Dedifferentiated amniotic fluid mesenchymal stem cell (primary cell): ENCODE measurements at regions not wholly inside any gene's neighbourhood (a gene's known extent, or its start where the extent isn't known, plus 50 kb on each side); places are given as distances from the start of the nearest gene placed in this dataset.
"Not testable (repeated sequence)": the region's sequence is repeated elsewhere in the genome, so short reads cannot be mapped to it uniquely, and the experiment has no call there.

Source experiments
- DNase-seq: peaks from one replicate; pipeline ENCODE4 v3.0.0-alpha.2; 2016; ENCODE audit errors: extremely low spot score

DNA sequence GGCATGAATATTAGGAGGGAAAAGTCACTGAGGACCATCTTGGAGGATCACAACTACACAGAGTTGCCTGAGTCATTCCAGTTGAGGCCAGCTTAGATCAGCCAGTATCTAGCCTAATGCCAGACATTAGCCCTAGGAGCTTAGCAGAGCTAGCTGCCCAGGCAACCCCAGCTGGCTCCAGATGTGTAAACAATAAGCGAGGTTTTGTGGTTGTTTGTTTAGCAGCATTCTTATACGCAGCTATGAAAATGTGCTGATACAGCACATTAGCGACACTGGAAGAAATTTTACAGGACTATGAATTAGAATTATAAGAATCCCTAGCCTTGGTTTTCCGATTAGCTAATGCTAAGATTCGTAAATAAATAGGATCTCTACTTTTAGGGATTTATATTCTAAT, 59.3 kb downstream of the BTBD3 start:
- DNase-seq: no peak

DNA sequence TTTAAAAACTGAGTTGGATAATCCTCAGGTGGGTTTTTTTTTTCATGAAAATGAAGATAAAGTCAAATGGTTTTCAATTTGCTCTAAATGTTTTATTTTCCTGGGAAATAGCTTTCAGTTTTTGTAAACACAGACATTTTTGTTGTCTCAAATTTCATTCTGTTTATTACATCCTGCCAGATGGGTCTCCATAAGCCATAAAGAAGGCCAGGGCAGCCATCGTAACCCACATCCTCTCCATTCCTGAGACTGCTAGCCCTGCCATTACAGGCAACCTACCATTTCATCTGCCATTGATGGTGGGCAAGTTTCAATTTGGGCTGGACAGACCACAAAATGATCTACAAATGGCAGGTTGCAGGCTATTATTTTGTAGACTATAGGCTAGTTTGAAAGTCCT, 60.8 kb downstream of the BTBD3 start:
- DNase-seq: no peak

DNA sequence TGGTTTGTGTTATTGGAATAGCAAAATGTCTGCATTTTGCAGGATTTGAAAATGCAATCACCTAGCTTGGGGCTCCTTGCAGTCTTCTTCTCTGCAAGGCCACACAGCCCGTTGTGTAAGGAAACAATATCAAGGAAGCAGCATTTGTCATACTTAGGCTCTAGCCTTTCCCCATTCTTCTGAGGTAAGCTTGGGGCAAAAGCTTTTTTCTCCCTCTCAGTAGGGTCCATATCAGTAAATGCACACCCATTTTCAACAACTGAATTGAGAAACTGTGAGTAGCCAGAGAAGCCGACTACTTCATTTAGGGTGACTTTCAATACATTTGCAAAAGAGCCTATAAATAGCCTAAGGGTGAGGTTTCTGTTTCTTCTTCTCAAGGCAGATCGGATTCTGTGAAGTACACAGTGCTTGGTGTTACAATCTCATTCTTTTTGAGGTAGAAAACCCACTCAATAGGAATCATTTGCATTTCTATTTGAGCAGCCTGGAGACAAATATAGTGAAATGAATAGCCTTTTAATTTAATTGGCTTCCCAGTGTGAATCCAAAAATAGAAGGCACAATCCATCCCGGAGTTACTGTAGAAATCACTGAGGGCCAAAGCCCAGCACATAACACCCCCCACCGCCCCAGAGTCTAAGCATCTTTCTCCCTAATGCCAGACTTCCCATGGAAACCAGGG, 61.8 kb downstream of the BTBD3 start:
- no peak for DNase-seq

DNA sequence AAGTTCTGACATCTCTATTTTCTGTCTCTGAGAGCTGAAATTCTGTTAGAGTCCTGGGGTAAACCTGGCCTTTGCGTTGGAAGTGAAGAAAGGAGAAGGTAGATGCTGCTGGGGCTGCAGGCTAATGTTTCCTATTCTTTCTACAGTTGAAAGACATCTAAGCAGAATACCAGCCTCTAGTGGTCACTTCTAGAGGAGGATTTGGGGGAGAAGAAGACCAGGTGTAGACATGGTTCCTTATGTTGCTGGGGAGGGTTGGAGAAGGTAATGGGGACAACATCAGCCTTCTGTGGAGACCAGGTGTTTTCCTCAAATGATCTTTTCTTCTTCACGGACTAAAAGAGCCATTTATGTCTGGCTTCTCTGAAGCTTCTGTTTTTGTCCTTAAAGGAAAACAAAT, 62.6 kb downstream of the BTBD3 start:
- DNase-seq: no peak

DNA sequence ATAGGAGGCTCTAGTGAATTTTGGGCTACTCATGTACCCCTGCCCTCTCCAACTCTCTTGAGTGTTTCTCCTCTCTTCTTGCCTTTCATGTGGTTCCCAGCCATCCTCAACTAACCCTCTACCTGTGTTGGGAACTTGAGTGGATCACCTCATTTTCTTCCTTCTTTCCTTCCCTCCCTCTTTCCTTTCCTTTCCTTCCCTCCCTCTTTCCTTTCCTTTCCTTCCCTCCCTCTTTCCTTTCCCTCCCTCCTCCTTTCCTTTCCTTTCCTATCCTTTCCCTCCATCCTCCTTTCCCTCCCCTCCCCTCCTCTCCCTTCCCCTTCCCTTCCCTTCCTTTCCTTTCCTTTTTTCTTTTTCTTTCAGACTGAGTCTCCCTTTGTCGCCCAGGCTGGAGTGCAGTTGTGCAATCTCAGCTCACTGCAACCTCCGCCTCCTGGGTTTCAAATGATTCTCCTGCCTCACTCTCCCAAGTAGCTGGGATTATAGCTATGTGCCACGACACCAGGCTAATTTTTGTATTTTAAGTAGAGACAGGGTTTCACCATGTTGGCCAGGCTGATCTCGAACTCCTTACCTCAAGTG, 63.8 kb downstream of the BTBD3 start:
- no peak for DNase-seq

DNA sequence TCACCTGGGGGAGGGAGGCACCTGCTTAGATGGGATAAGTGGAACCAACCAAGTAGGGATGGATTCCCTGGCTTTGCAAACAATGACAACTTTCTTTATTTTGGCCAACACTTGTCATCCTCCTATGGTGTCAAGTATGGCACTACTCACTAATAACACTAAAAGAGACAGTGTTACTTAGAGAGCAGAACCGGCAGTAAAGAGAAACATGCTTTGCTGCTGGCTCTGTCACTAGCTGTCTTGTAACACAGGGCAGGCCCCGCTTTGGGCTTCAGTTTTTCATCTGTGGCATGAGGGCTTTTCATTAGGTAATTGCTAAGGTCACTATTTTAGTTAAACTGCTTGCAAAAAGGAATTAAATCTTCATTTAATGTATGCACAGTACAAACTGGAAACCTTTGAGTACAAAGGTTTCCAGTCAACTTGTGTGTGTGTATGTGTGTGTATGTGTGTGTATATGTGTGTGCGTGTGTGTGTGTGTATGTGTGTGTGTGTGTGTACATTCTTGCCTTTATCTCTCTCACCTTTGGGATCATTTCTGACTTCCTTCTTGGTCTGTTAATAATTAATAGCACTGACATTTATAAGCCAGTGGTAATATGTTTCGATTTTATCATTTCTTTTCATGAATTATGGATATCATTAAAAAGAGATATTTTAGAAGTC, 64.7 kb downstream of the BTBD3 start:
- DNase-seq: no peak

DNA sequence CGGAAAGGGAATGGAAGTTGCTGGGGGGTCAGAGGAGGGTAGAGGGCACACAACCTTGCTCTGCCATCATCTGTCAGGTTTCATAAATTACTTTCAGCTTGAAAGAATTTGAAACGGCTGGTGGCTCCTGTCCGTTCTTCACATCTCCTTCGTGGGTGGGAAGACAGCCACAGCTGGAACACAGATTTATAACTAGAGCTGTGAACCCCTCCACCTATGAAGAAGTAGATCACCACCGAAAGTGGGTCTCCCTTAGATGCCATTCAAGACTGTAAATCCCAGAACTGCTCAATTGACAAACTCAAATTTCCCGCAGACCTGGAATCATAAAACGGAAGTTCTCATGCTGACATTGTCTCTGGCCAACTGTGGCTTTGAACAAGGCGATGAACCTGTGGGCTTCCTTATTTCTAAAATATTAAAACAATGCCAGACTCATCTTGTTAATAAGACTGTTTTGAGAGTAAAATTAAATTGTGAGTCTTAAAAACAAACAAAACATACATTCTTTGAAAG, 65.3 kb downstream of the BTBD3 start:
- DNase-seq: no peak

DNA sequence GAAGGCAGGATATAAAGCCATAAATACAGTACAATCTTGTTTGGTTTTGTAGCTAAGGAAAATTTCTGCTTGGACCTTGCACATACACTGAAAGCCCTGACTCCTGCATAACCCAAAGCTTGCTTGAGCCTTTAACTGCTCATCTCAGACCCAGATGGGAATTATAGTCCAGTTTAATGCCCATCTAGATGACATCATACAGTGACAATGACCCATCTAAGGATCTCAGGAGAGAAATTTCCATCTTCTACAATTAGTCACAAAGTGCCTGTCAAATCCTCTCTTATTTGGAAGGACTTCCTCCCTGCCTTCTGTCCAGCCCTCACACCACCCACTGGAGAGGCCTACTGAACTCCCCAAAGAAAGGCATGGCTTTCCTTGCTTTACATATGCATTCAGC, 69.3 kb downstream of the BTBD3 start:
- no peak for DNase-seq

DNA sequence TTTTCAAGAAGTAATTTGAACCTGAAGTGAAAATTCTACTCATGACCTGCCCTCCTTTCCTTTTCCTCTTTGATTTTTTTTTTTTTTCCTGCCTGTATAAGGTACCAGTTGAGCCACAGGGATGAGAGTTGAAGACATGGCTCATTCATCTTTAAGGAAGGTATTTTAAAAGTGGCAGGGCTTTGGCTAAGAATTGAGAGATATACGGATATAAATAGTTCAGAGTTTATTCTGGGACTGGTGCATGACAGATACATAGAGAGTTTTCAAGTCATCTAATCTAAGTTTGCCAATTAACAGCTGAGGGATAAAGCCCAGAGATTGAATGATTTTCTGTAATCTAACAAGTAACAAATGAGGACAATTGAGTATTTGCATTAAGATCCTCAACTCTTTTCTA, 69.8 kb downstream of the BTBD3 start:
- no peak for DNase-seq

DNA sequence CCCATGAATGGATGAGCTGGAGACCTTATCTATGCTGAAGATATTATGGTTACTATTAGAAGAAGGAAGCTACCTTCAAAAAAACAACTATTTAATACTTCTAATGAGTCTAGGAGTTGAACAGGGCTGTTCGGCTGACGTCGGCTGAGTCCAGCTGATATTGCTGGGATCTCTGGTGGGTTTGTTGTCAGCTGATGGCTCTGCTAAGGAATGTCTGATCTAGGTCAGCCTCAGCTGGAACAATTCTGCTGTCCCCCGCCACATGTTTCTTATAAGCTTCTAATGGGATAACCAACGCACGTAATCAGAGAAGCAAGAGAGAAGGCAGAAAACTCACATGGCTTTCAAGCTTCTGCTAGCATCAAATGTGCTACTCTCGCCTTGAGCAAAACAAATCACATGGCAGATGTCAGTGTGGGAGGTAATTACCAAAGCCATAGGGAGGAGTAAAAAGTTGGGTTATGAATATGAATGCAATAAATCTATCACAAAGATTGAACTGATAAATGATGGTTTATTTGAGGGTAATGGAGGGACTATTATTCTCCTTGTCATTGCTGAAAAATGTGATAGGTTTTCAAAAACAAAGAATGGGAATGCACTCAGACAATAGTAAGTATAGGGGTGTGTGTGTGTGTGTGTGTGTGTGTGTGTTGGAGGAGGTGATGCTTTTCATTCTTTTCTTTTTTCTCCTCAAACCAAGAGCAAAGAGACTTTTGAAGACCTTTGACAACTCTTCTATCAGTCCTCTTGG, 71.5 kb downstream of the BTBD3 start:
- no peak for DNase-seq

DNA sequence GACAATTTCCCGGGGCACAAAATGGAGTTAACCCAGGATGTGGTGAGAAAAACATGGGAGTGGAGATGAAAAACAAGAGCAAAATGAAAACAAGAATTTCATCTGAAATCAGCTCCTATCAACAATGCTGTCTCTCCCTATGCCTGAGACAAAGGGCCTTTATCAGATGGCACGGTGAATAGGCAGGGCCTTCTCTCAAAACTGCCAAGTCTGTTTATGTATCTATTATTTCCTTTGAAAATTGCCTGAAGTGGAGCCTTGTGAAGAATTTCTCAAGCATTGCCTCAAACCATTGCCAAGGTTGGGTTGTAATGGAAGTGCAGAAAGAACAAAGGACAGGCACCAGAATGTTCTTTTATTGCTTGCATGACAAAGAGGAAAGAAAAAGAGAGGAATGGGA, 74.7 kb downstream of the BTBD3 start:
- DNase-seq: no peak

DNA sequence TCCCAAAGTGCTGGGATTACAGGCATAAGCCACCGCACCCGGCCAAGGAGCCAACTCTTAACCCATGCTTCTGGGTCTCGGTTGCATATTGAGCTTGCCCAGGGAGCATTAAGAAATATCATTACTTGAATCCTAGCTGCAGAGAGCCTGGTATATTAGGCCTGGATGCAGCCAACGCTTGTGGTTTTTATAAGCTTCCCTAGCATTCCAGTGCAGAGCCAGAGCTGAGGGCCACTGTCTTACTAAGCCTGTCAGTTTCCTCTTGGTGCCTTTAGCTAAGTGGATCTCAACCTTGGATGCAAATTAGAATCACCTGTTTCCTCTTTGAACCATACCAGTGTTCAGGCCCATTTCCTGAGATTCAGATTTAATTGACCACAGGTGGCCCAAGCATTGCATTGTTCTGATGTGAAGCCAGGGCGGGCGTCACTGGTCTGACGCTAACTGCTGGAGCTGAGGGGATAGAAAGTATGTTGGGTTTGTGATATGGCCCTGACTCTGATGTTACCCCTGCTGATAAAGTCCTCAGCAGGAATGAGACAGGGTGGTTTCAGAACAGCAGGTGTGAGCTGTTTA, 76.3 kb downstream of the BTBD3 start:
- DNase-seq: no peak

DNA sequence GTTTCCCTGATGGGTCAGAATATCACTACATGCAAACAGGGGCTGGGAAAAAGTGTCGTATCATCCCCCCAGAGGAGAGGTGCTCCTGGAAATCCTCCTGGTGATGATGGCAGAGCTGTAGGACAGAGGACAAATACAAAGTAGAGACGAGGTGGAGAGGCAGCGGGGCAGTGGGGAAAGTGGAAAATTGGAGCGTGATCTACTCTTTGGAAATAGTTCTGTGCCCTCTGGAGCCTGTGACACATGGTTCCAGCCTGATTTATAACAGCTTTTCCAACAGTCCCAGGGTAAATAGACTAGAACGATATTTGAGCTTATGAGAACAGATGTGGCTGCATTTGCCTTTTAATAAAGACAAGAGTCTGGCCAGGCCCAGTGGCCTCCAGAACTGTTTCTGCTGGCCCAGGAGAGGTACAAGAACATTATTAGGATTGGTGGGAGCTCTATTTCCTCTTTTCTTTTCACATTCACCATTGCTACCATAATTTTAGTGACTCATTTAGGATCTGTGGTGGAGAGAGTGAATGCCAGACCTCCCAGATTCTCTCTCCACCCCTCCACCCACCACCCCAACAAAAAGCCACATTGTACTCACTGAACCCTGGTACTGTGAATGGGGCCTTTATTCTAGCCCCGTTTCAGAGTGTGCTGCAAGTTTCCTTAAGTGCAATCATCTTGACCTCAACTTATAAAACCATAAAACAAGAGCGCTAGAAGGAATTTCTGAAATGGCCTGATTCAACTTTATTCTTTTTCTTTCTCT, 78.3 kb downstream of the BTBD3 start:
- no peak for DNase-seq

DNA sequence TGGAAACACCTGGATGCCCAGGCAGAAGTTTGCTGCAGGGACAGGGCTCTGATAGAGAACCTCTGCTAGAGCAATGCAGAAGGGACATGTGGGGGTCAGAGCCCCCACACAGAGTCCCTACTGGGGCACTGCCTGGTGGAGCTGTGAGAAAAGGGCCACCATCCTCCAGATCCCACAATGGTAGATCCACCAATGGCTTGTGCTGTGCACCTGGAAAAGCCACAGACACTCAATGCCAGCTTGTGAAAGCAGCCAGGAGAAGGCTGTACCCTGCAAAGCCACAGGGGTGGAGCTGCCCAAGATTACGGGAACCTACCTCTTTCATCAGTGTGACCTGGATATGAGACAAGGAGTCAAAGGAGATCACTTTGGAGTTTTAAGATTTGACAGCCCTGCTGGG, 87.1 kb downstream of the BTBD3 start:
- not testable (repeated sequence) for DNase-seq

DNA sequence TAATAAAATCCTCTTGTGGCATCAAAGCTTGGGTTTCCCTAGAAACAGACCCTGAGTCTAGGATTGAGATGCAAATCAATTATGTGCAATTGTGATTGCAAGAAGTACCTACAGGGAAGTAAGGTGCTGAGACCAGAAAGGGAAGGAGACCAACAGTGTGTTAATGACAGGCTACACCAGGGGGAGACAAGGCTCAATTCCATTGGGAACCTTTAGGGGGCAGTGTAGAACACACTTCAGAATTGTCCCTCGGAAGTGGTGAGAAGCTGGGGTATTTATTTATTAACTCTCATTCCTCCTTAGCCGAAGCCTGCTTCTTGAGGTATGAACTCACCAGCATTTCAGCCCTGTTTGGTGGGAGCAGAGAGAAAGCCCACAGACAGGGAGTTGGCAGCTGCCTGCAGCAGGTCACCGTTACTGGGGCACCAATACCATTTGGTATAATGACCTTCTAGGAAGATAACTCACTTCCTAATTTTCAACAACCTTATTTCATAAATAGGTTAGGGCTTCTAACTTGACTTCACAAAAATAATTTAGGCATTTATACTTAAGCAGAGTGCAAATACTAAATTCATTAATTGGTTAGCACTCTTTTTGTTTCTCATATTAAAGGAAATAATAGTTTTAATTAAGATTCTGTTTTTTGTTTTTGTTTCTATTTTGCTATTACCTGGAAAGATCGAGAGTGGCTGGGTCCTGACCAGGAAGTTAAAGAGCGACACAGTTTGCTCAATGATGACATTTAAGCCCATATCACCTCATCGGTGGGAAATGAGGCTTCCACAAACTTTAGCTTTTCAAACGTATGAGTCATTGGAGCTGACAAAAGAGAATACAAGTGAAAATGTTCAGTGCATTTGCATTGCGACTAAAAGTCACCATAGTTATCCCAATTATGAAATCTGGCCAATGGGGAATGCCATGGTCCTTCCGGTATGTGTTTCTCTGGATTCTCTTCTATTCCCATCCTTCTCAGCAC, 94.8 kb downstream of the BTBD3 start:
- no peak for DNase-seq

DNA sequence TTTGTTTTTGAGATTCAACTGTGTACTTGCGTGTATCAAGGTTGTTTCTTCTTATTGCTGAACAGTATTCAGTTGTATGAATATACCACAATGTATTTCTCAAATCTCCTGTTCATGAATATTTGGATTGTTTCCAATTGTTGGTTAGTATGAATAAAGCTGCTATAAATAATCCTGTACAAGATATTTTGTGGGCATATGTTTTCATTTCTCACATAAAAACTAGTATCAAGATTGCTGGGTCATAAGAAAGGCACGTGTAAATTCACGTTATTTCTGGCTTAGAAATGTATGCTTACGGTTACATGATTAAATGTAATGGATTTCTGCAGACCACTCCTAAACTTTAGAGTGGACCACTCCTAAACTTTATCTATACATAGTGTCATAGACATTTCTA, 96.6 kb downstream of the BTBD3 start:
- no peak for DNase-seq

DNA sequence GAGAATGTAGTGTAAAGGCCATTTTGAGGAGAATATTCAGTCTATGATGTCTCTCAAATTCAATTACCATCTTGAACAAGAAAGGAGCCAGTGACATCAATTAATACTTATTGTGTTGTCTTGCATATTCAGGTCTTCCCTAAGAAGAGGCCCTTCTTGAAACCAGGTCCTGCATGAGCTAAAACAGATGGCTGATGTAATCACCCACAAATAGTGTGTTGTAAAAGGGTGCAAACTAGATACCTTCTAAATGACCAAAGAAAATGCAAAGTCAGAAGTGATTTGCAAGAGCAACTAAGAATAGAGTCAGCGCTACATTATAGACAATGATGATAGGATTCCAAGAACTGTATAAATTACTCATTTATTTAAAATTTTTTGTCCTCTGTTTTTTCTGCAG, 97.0 kb downstream of the BTBD3 start:
- DNase-seq: no peak

DNA sequence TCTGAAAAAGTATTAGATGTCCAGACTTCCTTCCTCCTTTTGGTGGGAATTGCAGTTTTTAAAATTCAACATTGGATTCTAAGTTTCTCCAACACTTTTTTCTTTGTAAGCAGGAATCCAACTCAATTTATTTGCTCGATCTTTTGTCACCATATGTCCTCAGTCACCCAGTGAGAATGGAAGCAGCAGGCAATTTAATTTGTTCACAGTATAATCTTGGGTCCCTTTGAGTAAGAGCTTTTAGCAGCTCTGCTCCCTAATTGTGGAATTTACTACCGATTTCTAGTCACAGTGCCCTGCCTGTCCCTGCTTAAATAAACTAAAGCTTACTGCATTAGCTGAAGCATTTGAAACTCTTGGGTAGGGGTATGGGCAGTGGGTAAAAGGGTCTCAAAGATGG, 98.6 kb downstream of the BTBD3 start:
- DNase-seq: no peak

DNA sequence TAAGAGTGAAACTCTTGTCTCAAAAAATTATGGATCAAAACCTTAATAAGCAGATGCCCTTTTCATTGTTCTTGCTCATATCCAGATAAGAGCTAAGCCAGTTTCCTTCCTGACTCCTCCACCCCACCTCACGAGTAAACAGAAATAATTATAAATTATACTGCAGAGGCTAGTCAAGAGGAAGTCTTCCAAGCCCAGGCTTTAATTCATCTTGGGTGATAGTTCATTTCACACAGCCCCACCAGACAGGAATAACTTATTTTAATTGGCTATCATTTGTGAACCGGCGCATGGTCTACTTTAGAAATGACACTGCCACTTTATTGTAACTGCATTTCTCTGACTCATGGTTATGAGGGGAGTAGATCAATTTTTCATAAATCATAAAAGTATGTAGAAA, 102.0 kb downstream of the BTBD3 start:
- DNase-seq: no peak

DNA sequence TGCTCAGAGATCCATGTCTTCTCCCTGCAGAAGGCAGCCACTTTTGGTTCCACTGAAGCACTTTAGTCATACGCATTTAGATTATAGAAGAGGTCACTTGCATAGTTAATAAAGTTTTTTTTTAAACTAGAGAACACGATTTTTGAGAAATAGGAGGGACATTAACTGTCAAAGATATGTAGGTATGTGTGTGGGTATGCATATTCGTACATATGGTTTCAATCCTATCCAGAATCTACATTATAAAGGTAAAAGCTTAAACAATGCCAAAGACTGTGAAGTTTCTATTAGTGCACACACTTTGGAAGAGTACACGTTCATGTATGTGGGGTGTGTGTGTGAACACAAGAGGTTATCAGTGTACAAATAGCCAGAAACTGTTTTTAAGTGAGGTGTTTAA, 103.2 kb downstream of the BTBD3 start:
- DNase-seq: no peak
